ENCODE measurements at regions not wholly inside any gene's neighbourhood (a gene's known extent, or its start where the extent isn't known, plus 50 kb on each side); places are given as distances from the start of the nearest gene placed in this dataset.

DNA sequence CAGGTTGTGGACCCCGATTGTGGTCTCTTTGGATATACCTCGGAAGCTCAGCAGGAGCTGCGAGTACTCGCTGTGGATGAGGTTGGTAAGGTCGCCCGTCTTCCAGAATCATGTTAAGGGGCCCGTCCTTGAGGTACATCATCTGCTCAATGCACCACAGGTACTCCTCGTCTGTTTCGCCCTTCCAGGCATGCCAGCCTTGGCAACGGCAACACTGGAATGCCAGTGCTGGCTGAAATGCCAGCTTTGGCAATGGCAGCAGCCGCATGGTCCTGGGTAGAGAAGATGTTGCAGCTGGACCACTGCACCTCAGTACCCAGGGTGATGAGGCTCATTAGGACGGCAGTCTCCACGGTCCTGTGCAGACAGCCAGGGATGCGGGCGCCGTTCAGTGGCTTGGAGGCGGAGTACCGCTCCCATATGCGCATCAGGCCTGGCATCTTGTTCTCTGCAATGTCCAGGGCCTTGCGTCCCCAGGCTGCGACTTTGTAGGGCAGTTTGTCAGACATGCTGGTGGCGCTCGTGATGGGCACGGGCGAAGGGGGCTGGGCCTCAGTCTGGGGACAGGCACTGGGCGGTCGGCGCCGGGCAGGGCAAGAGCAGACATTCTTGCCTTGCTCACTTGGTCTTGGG lies 122.2 kb upstream of the NXPH2 start:
- no peaks in the 10 kb centered on the region for H3F3A ChIP-seq (ENCODE audit: low read depth)
- no peaks in the 10 kb centered on the region for H4K20me1 ChIP-seq (ENCODE audit: insufficient read depth, low read length, poor library complexity, severe bottlenecking)
- no peaks in the 10 kb centered on the region for H3K36me3 ChIP-seq (ENCODE audit: insufficient read depth, low read length)
- TF ChIP-seq EZH2phosphoT487 (IDR thresholded peaks at IDR 0.05; ENCODE audit: borderline replicate concordance) (no peak), CTCF (conservative IDR thresholded peaks at IDR 0.05; ENCODE audit: low read length) (no peak)
- no peaks in the 10 kb centered on the region for H3K9me3 ChIP-seq (ENCODE audit: insufficient read depth, low read depth, low read length)
- H3K9ac ChIP-seq (ENCODE audit: low read depth, low read length, poor library complexity, severe bottlenecking) = no peak overlapping the region
- no peak overlapping the region for H3K4me2 ChIP-seq (ENCODE audit: low read depth, low read length, poor library complexity, severe bottlenecking)
- no peaks in the 10 kb centered on the region for H3K79me2 ChIP-seq (ENCODE audit: insufficient read depth, low read length)
- H3K4me3 ChIP-seq (ENCODE audit: low read length, poor library complexity, severe bottlenecking) = no peak overlapping the region
- H3K9me2 ChIP-seq (replicated peaks; ENCODE audit: low read depth, low read length) = no peaks in the 10 kb centered on the region
- H2AFZ ChIP-seq (ENCODE audit: low read length) = no peak overlapping the region
- no peaks in the 10 kb centered on the region for H3K4me1 ChIP-seq (ENCODE audit: insufficient read depth, low read length, poor library complexity, severe bottlenecking)
- H3K27me3 ChIP-seq (ENCODE audit: insufficient read depth, low read length, poor library complexity, severe bottlenecking) = no peaks in the 10 kb centered on the region

DNA sequence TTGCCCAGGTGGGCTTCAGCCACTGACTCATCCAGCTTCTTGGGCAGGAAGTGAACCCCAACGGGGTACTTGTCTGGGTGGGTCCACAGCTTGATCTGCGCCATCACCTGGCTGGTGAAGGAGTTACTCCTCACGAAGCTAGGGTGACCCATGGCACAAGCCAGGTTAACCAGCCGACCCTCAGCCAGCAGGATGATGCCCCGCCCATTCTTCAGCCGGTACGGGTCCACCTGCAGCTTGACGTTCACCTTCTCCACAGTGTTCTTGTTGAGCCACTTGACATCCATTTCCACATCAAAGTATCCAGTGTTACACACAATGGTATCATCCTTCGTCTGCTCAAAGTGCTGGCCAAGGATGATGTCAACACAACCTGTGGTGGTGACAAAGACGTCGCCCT lies 121.3 kb upstream of the NXPH2 start:
- Histone ChIP-seq H3K36me3 (ENCODE audit: insufficient read depth, low read length) (no peaks in the 10 kb centered on the region), H3F3A (ENCODE audit: low read depth) (no peaks in the 10 kb centered on the region), H4K20me1 (ENCODE audit: insufficient read depth, low read length, poor library complexity, severe bottlenecking) (no peaks in the 10 kb centered on the region), H3K27me3 (ENCODE audit: insufficient read depth, low read length, poor library complexity, severe bottlenecking) (no peaks in the 10 kb centered on the region), H3K79me2 (ENCODE audit: insufficient read depth, low read length) (no peaks in the 10 kb centered on the region), H3K9ac (ENCODE audit: low read depth, low read length, poor library complexity, severe bottlenecking) (no peak overlapping the region), H2AFZ (ENCODE audit: low read length) (no peak overlapping the region), H3K4me1 (ENCODE audit: insufficient read depth, low read length, poor library complexity, severe bottlenecking) (no peaks in the 10 kb centered on the region), H3K4me2 (ENCODE audit: low read depth, low read length, poor library complexity, severe bottlenecking) (no peak overlapping the region), H3K9me2 (replicated peaks; ENCODE audit: low read depth, low read length) (0 out of 2 replicates have a peak, but pooled peaks cover 4% of the 10 kb centered on the region), H3K9me3 (ENCODE audit: insufficient read depth, low read depth, low read length) (no peaks in the 10 kb centered on the region), H3K4me3 (ENCODE audit: low read length, poor library complexity, severe bottlenecking) (no peak overlapping the region)
- TF ChIP-seq CTCF (conservative IDR thresholded peaks at IDR 0.05; ENCODE audit: low read length) = no peak
- no peak for TF ChIP-seq EZH2phosphoT487 (IDR thresholded peaks at IDR 0.05; ENCODE audit: borderline replicate concordance)

DNA sequence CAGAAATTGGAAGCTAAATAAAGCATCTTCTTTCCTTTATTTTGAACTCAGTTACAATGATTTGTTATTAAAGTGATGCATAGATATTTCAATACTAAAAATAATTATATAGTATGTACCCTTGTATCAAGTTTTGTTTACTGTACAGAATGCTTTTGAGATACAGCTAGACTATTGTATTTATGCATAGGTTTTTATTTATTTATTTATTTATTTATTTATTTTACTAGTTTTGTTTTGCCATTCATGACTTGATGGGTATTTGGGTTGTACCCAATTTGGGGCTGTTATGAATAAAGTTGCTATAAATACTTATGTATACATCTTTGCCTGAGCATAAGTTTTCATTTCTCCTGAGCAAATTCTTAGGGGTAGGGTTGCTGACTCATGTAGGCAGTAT lies 118.7 kb upstream of the NXPH2 start:
- H3K9me2 ChIP-seq (replicated peaks; ENCODE audit: low read depth, low read length) = 0 out of 2 replicates have a peak, but pooled peaks cover 4% of the 10 kb centered on the region
- no peaks in the 10 kb centered on the region for H3K27me3 ChIP-seq (ENCODE audit: insufficient read depth, low read length, poor library complexity, severe bottlenecking)
- no peak overlapping the region for H3K9ac ChIP-seq (ENCODE audit: low read depth, low read length, poor library complexity, severe bottlenecking)
- no peaks in the 10 kb centered on the region for H3K4me1 ChIP-seq (ENCODE audit: insufficient read depth, low read length, poor library complexity, severe bottlenecking)
- H3F3A ChIP-seq (ENCODE audit: low read depth) = no peaks in the 10 kb centered on the region
- TF ChIP-seq CTCF (conservative IDR thresholded peaks at IDR 0.05; ENCODE audit: low read length) (no peak), EZH2phosphoT487 (IDR thresholded peaks at IDR 0.05; ENCODE audit: borderline replicate concordance) (no peak)
- H4K20me1 ChIP-seq (ENCODE audit: insufficient read depth, low read length, poor library complexity, severe bottlenecking) = no peaks in the 10 kb centered on the region
- H3K79me2 ChIP-seq (ENCODE audit: insufficient read depth, low read length) = no peaks in the 10 kb centered on the region
- no peak overlapping the region for H3K4me3 ChIP-seq (ENCODE audit: low read length, poor library complexity, severe bottlenecking)
- no peak overlapping the region for H2AFZ ChIP-seq (ENCODE audit: low read length)
- no peak overlapping the region for H3K4me2 ChIP-seq (ENCODE audit: low read depth, low read length, poor library complexity, severe bottlenecking)
- H3K36me3 ChIP-seq (ENCODE audit: insufficient read depth, low read length) = no peaks in the 10 kb centered on the region
- no peaks in the 10 kb centered on the region for H3K9me3 ChIP-seq (ENCODE audit: insufficient read depth, low read depth, low read length)
